ENCODE measurements at regions not wholly inside any gene's neighbourhood (a gene's known extent, or its start where the extent isn't known, plus 50 kb on each side); places are given as distances from the start of the nearest gene placed in this dataset.

- peaks cover 14% of the 10 kb centered on the region for H3K9me3 ChIP-seq (ENCODE audit: control insufficient read depth, insufficient read depth, low read length)
- ChIA-PET POLR2A (interaction anchor here (0.9 kb wide), 1 partner anchor 8 kb away, joined by 3 read pairs; no protein-coding TSS in a partner anchor), CTCF (interaction anchor here (0.7 kb wide), 1 partner anchor 34 kb away, joined by 3 read pairs; no protein-coding TSS in a partner anchor)
- peak; percentile 8 for DNase-seq (ENCODE audit: low read depth, low spot score)
- peak; percentile 51 for TF ChIP-seq CTCF (IDR thresholded peaks at IDR 0.05; ENCODE audit: low read depth, low read length)
- H3K27me3 ChIP-seq (ENCODE audit: control insufficient read depth, insufficient read depth, low read length): no peaks in the 10 kb centered on the region
- H3K27ac ChIP-seq (ENCODE audit: low read depth, low read length): no peak overlapping the region
- no peak overlapping the region for H3K4me3 ChIP-seq (ENCODE audit: low read depth, low read length)
Observed at GRCh38 chr3:106824856-106825255, 552.4 kb upstream of the CCDC54 start.

DNA sequence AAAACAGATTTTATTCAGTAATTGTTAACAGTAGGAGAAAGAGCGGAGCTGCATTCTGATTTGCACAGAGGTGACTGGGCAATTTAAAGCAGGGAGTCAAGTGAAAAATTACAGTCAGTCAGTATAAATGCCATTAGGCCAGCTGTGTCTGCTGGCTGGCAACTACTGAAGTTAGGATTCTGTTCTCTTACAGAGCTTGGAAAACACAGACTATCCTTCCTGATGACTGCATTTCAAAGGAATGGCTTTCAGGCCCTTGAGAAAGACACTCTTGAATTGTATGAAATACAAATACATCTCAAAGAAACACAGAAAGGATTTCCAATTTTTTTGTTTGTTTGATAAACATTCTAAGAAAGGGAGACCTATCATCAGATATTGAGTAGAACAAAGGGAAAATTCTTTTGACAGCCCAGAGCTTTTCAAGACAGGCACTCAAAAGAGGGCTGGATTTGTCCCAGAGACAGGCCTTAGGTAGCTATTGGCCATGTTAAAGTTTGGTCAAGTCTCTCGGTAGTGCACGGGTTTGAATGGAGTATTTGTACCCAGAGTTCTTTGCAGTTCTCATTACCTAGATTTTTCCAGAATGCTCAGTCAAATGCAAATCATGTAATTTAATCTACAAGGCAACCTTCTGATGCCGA is 551.2 kb upstream of the CCDC54 start:
- H3K27me3 ChIP-seq (ENCODE audit: control insufficient read depth, insufficient read depth, low read length): no peaks in the 10 kb centered on the region
- no peak for TF ChIP-seq CTCF (IDR thresholded peaks at IDR 0.05; ENCODE audit: low read depth, low read length)
- DNase-seq (ENCODE audit: low read depth, low spot score): peak; percentile 51
- ChIA-PET CTCF (interaction anchor here (0.6 to 2.2 kb wide), 3 partner anchors 238 to 239 kb away, joined by 3 to 7 read pairs (median 4); no protein-coding TSS in a partner anchor), POLR2A (interaction anchor here (0.5 to 0.9 kb wide), 2 partner anchors 9 to 47 kb away, joined by 3 to 9 read pairs; no protein-coding TSS in a partner anchor)
- peaks cover 8% of the 10 kb centered on the region for H3K9me3 ChIP-seq (ENCODE audit: control insufficient read depth, insufficient read depth, low read length)
- peak overlapping the region; percentile 32 for H3K27ac ChIP-seq (ENCODE audit: low read depth, low read length)
- H3K4me3 ChIP-seq (ENCODE audit: low read depth, low read length): no peak overlapping the region

GRCh38 chr3:106826791-106827311 is 550.4 kb upstream of the CCDC54 start:
- no peak for TF ChIP-seq CTCF (IDR thresholded peaks at IDR 0.05; ENCODE audit: low read depth, low read length)
- POLR2A ChIA-PET: no interaction called here
- Histone ChIP-seq H3K9me3 (ENCODE audit: control insufficient read depth, insufficient read depth, low read length) (peaks cover 5% of the 10 kb centered on the region), H3K4me3 (ENCODE audit: low read depth, low read length) (no peak overlapping the region), H3K27ac (ENCODE audit: low read depth, low read length) (no peak overlapping the region), H3K27me3 (ENCODE audit: control insufficient read depth, insufficient read depth, low read length) (no peaks in the 10 kb centered on the region)
- DNase-seq (ENCODE audit: low read depth, low spot score): no peak
- CTCF ChIA-PET: interaction anchor here (1.0 to 2.2 kb wide), 3 partner anchors 11 to 238 kb away, joined by 3 to 7 read pairs (median 4); no protein-coding TSS in a partner anchor

DNA sequence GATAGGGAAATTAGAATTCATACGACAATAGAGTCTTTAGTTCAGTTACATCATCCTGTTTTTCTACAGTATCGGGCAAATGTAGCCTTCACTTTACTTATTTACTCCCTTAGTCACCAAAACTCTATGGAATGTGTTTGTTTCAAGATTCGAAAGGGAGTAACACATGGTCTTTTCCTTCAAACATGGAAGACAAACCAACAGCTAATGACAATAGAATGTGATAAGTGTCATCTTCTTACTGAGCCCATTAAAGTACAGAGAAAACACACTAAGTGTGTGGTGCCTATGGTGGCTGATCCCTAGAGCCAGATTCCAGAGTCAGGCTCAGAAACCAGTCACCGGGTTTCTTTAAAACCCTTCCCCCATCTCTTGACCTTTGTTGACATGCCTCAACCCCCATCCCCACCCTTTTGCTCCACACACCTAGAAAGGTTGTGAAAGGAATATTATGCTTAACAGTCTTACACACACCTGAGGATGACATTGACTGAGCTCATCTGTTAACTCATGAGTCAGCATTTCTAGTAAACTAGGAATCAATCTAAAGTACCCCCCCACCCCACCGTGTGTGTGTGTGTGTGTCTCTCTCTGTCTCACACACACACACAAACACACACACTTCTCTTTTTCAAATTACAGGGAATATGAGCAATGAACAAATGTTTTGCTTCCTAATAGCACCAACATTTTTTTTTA is 549.6 kb upstream of the CCDC54 start:
- H3K27ac ChIP-seq (ENCODE audit: low read depth, low read length): no peak overlapping the region
- ChIA-PET POLR2A (no interaction called here), CTCF (interaction anchor here (1.0 to 2.2 kb wide), 3 partner anchors 11 to 237 kb away, joined by 3 to 7 read pairs (median 4); no protein-coding TSS in a partner anchor)
- H3K27me3 ChIP-seq (ENCODE audit: control insufficient read depth, insufficient read depth, low read length): no peaks in the 10 kb centered on the region
- H3K4me3 ChIP-seq (ENCODE audit: low read depth, low read length): no peak overlapping the region
- no peak for TF ChIP-seq CTCF (IDR thresholded peaks at IDR 0.05; ENCODE audit: low read depth, low read length)
- no peak for DNase-seq (ENCODE audit: low read depth, low spot score)
- H3K9me3 ChIP-seq (ENCODE audit: control insufficient read depth, insufficient read depth, low read length): peaks cover 4% of the 10 kb centered on the region; the same call in 1 of the 2 replicates
